AG10803 (cell line): ENCODE measurements at regions not wholly inside any gene's neighbourhood (a gene's known extent, or its start where the extent isn't known, plus 50 kb on each side); places are given as distances from the start of the nearest gene placed in this dataset.

Experiments
- DNase-seq: peaks from one replicate; pipeline ENCODE4 v3.0.0; 2010; ENCODE audit warnings: low read depth
- H3K4me3 ChIP-seq: 2 replicates; pipeline ENCODE4 v1.5.1; 2011; ENCODE audit warnings: mild to moderate bottlenecking, low read length, control low read depth
- CTCF ChIP-seq: conservative IDR thresholded peaks from 2 replicates; pipeline ENCODE4 v1.5.1; 2011; ENCODE audit warnings: mild to moderate bottlenecking, low read length, control low read depth, inconsistent platforms

- TF ChIP-seq CTCF, result no peak
- DNase-seq, result peak; percentile 62
- H3K4me3 ChIP-seq, result no peak overlapping the region
These were observed 491.3 kb upstream of the AGTR1 start for GRCh38 chr3:148206446-148206845.

DNA sequence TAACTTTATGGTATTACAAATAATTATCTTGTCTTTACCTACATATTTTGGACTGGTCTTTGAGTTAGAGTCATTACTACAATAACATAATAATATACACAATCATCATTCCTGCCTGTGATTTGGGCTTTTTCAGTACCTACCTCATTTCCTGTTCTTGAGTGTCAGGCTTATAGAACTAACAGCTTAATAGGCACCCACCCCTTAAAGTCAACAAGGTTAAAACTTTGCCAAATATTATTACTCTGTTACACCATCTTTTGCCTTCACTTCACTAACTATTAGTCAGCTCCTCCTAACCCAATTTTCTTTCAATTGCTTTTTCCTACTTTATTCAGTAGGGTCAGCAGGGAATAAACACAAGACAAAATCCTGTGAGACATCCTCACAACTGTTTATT is 488.7 kb upstream of the AGTR1 start:
- DNase-seq, result no peak
- H3K4me3 ChIP-seq, result no peak overlapping the region
- TF ChIP-seq CTCF, result no peak

GRCh38 chr3:148211725-148212124 is 486.0 kb upstream of the AGTR1 start:
- DNase-seq, result peak; percentile 38

GRCh38 chr3:148214705-148215104 is 483.0 kb upstream of the AGTR1 start:
- no peak overlapping the region for H3K4me3 ChIP-seq
- no peak for DNase-seq
- TF ChIP-seq CTCF, result no peak

More at GRCh38 chr3:148211725-148212124, 486.0 kb upstream of the AGTR1 start:
- TF ChIP-seq CTCF, result no peak
- H3K4me3 ChIP-seq, result no peak overlapping the region

DNA sequence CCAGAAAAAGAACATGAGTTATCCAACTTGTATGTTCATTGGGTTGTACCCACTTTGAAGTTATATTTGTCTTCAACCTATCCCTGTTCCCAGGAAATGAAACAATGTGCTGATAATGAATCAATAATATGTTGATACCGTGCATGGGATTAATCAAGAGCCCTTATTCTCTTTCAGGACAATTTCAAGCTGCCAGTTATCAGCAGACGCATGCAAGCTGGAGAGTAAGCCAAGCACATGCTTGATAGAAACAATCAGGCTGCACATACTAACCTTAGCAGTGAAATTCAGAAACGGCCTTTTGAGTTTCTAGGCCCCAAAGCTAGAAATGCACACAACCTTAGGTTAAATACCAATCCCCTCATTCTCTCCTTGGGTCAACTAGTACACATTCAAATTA is 480.4 kb upstream of the AGTR1 start:
- no peak for DNase-seq
- TF ChIP-seq CTCF, result no peak
- no peak overlapping the region for H3K4me3 ChIP-seq

GRCh38 chr3:148218222-148218621 is 479.5 kb upstream of the AGTR1 start:
- peak; percentile 16 for DNase-seq
- H3K4me3 ChIP-seq, result no peak overlapping the region
- TF ChIP-seq CTCF, result no peak

DNA sequence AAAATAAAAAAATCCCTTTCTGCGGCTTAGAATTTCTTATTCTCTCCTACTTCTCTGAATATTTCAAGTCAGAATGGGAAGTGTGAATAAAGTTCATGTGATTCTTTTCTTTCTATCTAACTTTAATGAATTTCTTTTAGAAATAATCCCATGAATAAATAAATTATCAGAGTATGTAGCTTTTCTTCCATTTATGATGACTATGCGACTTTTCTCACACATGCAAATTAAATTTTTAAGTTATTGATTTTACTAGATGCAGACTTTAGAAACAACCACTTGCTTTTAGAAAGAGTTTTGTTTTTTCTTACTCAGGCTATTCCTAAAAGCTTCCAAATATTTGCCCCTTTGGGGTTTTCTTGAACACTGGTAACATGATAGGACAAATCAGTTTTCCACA is 477.7 kb upstream of the AGTR1 start:
- no peak overlapping the region for H3K4me3 ChIP-seq
- no peak for DNase-seq
- no peak for TF ChIP-seq CTCF
